ENCODE measurements at regions not wholly inside any gene's neighbourhood (a gene's known extent, or its start where the extent isn't known, plus 50 kb on each side); places are given as distances from the start of the nearest gene placed in this dataset.

GRCh38 chr13:111460548-111461444 lies 140.4 kb downstream of the TEX29 start:
- ATAC-seq (ENCODE audit: low read depth) (no peak), DNase-seq (no peak)
- Mint-ChIP-seq H3K36me3 (ENCODE audit: low read depth) (no peaks in the 10 kb centered on the region), H3K9me3 (no peaks in the 10 kb centered on the region), H3K4me3 (no peak overlapping the region), H3K27me3 (peaks cover 16% of the 10 kb centered on the region), H3K4me1 (peaks cover 3% of the 10 kb centered on the region), H3K27ac (no peak overlapping the region)
- intact Hi-C loops (cut with micrococcal nuclease): no loop called here
- TF ChIP-seq CTCF (IDR thresholded peaks at IDR 0.05): no peak
- POLR2A ChIA-PET: no interaction called here
- CTCF ChIA-PET: no interaction called here

GRCh38 chr13:111461445-111462149 lies 141.2 kb downstream of the TEX29 start:
- TF ChIP-seq CTCF (IDR thresholded peaks at IDR 0.05): no peak
- Mint-ChIP-seq H3K4me3 (no peak overlapping the region), H3K27ac (no peak overlapping the region), H3K27me3 (peaks cover 16% of the 10 kb centered on the region), H3K9me3 (no peaks in the 10 kb centered on the region), H3K4me1 (peaks cover 3% of the 10 kb centered on the region), H3K36me3 (ENCODE audit: low read depth) (no peaks in the 10 kb centered on the region)
- ChIA-PET CTCF (no interaction called here), POLR2A (no interaction called here)
- no peak for DNase-seq
- intact Hi-C loops (cut with micrococcal nuclease): no loop called here
- ATAC-seq (ENCODE audit: low read depth): no peak

GRCh38 chr13:111462221-111462764 lies 141.9 kb downstream of the TEX29 start:
- Mint-ChIP-seq H3K36me3 (ENCODE audit: low read depth) (no peaks in the 10 kb centered on the region), H3K27me3 (peaks cover 13% of the 10 kb centered on the region), H3K4me1 (peaks cover 3% of the 10 kb centered on the region), H3K4me3 (no peak overlapping the region), H3K27ac (no peak overlapping the region), H3K9me3 (no peaks in the 10 kb centered on the region)
- no peak for ATAC-seq (ENCODE audit: low read depth)
- POLR2A ChIA-PET: no interaction called here
- no peak for DNase-seq
- no peak for TF ChIP-seq CTCF (IDR thresholded peaks at IDR 0.05)
- CTCF ChIA-PET: no interaction called here
- intact Hi-C loops (cut with micrococcal nuclease): no loop called here

DNA sequence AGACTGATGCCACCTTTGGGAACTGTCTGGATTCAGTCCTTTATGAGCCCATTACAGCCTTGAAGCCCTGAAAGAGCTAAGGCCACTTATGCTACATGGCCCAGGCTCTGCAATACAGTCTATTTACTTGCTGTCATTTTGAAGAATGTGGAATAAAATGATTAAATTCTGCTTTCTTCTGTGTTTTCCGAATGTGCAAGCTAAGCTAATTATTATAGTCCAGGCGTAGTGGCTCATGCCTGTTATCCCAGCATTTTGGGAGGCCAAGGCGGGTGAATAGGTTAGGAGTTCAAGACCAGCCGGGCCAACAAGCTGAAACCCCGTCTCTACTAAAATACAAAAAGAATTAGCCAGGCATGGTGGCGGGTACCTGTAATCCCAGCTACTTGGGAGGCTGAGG lies 142.5 kb downstream of the TEX29 start:
- H3K4me1 Mint-ChIP-seq: peaks cover 3% of the 10 kb centered on the region
- H3K36me3 Mint-ChIP-seq (ENCODE audit: low read depth): no peaks in the 10 kb centered on the region
- no peak for ATAC-seq (ENCODE audit: low read depth)
- H3K27me3 Mint-ChIP-seq: peaks cover 8% of the 10 kb centered on the region
- TF ChIP-seq CTCF (IDR thresholded peaks at IDR 0.05): no peak
- no peak overlapping the region for H3K27ac Mint-ChIP-seq
- POLR2A ChIA-PET: no interaction called here
- H3K9me3 Mint-ChIP-seq: no peaks in the 10 kb centered on the region
- CTCF ChIA-PET: no interaction called here
- no peak overlapping the region for H3K4me3 Mint-ChIP-seq
- no peak for DNase-seq
- intact Hi-C loops (cut with micrococcal nuclease): no loop called here
